Germinal center (tissue), 1 donor: ENCODE measurements at regions not wholly inside any gene's neighbourhood (a gene's known extent, or its start where the extent isn't known, plus 50 kb on each side); places are given as distances from the start of the nearest gene placed in this dataset.
A peak's percentile ranks its signal among the peaks of the same experiment; 100 is the strongest.

Source experiments
- DNase-seq: peaks from one replicate; pipeline ENCODE4 v3.0.0; 2012; ENCODE audit warnings: mixed read lengths, low spot score

DNA sequence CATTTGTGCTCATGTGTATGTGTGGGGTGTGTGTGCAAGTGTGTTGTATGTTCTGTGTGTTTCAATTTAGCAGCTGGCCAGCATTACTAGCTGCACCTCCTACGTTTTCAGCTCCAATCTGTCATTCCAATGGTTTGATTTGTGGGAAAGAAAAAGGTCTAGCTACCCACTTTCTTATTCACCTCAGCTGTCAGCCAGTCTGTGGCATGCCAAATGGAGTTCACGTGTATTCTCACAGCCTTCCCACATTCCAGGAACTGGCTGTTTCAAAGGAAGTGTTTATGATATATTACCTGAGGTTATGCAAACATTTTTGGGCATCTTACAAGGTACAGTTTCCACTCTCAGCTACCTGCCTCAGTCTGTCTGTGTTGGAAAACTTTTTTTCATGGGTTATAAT lies 220.2 kb upstream of the CPNE8 start:
- no peak for DNase-seq

DNA sequence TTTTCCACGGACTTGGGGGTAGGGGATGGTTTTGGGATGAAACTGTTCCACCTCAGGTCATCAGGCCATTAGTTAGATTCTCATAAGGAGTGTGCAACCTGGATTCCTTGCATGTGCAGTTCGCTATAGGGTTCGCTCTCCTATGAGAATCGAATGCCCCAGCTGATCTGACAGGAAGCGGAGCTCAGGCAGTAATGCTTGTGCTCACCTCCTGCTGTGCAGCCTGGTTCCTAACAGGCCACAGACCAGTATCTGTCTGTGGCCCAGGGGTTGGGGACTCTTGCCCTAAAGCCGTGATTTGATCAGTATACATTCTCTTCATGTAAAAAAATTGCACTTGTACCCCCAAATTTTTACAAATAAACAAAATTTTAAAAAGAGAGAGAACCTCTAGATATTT lies 219.4 kb upstream of the CPNE8 start:
- DNase-seq = no peak

- no peak for DNase-seq
These were observed 218.3 kb upstream of the CPNE8 start for GRCh38 chr12:39123580-39124253.

- no peak for DNase-seq
These were observed 217.3 kb upstream of the CPNE8 start for GRCh38 chr12:39122562-39123204.

GRCh38 chr12:39116861-39117260 lies 211.5 kb upstream of the CPNE8 start:
- DNase-seq = no peak

DNA sequence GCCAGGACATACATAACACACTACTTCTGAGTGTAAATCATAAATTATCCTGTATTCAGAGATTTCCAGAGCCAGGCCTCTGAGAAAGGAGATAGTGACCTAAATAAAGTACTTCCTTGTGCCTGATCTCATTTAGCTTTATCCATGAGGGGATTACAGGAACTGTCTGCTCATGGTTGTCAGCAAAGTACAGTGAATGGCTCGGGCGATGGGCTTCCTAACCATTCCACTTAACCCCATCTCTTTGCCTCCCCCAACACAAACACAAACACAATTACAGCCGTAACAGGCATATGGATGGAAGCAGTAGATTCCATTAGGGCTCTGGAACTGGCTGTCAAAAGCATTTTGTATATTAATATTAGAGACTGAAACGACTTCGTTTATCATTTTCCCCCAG lies 206.7 kb upstream of the CPNE8 start:
- no peak for DNase-seq

- no peak for DNase-seq
These were observed 199.7 kb upstream of the CPNE8 start for GRCh38 chr12:39105111-39105510.

DNA sequence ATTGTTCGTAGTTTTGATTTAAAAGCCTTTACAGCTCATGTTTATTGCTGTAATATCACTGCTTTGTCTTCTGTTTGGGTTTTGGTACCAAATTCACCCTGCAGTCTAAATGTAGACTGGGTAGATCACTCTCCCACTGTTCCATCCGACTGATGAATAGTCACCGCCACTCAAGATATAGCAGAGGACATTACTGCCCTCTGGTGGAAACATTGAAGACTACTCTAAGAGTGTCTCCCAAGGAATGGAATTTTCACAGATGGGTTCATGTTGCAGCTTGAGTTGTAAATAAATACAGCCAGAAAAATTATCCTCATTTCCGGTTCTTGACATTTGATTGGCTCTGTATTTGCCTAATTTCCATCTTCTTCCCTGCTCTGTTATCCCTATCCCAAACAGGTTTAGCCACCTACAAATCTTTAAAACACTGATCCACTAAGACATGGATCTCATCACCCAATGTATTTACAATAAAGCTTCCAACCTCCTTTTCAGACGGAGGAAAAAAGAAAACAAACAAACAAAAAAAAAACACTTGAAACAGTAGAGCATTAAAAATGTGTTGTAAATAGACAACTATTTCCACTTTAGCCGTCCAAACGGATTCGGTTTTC lies 198.3 kb upstream of the CPNE8 start:
- DNase-seq = peak; percentile 30

DNA sequence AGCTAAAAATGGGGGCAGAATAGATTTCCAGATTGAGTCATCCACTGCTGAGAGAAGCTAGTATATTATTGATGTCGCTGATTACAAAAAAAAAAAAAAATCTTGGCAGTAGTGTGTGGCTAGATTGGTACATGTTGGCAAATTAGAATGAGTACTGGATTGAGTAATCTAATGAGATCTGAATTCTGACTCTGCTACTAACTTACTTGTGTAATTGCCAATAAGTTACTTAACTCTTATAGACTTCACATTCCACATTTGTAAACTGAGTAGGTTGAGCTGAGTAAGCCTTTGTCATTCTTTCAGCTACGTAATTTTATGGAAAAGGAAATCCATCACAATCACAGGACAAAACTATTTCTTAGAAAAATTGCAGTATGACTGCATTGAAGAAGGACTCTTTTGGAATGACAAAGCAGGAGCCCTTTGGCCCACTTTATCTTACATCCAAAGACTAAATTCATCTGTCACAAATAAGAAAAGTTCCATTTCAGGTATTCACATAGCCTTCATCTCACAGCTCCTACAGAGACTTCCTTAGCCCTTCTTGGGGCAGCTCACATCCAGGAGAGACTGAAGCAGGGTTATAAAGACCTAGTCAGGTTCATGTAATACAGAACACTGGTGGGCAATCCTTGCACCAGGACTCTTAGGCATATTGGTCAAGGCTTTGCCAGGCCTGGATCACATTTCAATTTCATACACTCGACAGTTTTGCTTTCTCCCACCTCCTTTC lies 197.3 kb upstream of the CPNE8 start:
- DNase-seq = no peak

GRCh38 chr12:39095636-39096330 lies 190.4 kb upstream of the CPNE8 start:
- DNase-seq = no peak

- no peak for DNase-seq
These were observed 176.5 kb upstream of the CPNE8 start for GRCh38 chr12:39081910-39082309.

- DNase-seq = no peak
These were observed 171.8 kb upstream of the CPNE8 start for GRCh38 chr12:39077226-39077625.

DNA sequence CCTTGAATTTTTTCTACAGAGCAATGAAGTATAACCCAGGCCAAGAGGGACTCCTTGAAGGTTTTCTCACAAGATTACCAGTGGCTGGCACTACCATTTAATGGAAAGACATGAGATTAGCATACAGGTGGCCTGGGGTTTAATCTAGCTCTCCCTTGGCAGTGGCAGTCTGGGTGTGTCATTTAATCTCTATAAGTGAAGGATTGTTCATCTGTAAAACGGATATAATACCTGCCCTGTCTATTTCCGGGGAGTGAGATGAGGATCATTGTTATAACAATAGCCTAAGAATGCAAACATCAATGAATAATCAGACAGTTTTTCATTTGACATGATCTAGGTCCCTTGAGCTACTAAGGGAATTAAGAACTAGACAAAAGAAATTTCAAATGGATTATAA lies 168.7 kb upstream of the CPNE8 start:
- DNase-seq = no peak

DNA sequence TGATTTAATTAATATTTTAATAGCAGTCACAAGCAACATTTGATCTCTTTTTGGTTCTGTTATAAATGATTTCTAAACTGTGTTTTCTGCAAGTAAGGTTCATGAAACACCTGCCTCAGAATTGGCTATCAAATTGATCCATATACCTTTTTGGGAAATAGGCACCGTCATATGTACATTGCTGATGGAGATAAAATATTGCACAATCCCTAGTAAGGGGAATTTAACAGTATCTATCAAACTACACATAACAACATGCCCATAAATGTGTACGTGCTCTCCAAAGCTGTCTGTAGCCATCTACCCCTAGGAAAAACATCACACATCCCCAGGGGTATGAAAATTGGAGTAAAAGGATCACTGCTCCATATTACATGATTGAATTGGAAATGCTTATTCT lies 167.3 kb upstream of the CPNE8 start:
- DNase-seq = no peak

- DNase-seq = no peak
These were observed 166.2 kb upstream of the CPNE8 start for GRCh38 chr12:39071611-39072010.

DNA sequence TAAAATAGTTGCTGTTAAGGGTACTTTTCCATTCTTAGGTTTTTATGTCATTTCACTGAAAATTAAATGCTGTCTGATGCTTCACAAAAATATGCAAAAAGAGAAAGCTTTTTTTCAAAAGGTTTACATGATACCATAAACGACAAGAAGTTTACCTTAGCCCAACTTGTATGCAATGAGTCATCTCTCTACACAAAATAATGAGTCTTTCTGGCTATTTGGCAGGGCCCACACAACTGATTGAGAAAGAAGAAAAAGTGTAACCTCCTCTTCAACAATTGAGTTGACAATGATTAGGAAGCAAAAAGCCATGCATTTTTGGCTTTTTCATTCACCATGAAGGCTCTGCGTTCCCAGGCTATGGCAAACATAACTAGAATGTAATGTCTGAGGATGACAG lies 165.4 kb upstream of the CPNE8 start:
- no peak for DNase-seq

DNA sequence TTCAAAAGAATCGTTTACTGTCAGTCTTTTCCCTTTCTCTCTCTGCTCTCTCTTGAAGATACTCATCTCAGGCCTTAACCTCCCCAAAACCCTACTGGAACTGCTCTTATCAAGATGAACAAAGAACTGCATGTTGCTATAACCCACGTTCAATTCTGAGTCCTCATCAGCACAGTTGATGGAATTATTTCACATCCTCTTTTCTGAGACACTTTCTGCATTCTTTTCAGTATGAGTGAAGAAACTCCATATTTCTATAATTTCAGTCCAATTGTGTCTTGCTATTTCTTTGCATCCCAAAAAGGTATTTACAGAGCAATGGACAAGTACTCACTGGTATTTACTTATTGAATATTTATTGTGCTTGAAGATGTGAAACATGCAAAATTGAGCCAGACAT lies 160.1 kb upstream of the CPNE8 start:
- no peak for DNase-seq

DNA sequence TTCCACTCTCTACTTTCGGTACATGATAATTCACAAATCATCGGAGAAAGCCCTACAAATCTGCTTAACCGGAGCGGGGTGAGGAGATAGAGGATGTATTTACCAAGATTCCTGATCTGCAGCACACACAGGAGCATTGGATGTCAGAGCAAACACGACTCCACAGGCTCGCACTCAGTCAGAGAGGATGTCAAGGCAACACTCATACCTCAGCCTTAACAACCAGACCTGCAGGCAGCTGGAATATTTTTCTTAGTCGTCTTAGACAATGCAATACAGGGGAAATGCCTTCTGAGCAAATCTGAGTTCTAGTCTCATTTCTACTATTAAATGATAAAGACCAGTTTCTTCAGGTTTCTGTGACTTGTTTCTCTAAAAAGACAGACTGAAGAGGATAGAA lies 159.3 kb upstream of the CPNE8 start:
- no peak for DNase-seq

DNA sequence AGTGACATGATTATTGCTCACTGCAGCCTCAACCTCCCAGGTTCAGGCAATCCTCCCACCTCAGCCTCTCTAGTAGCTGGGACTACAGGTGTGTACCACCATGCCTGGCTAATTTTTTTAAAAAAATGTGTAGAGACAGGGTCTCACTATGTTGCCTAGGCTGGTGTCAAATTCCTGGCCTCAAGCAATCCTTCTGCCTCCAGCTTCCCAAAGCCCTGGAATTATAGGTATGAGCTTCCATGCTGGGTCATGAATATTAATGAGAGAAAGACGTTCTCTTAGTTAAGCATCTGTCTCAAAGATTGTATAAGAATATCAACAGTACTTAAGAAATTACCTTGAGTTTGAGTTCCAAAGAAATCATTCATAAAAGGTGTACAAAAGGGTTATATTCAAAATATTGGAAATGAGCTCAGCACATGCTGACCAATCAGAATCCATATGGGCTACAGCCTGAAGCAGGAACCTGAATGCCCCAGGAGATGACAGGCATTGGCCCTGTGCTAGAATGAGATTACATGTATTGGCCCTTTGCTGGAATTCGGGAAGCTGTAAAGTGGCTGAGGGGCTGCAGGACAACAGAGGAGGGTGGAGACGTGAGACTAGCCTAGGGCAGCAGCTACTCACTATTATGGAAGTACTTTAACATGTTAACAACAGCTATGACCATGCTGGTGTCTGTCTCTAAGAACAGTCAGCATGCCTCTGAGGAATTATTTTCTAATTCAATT lies 157.0 kb upstream of the CPNE8 start:
- DNase-seq = no peak

GRCh38 chr12:39061576-39061975 lies 156.2 kb upstream of the CPNE8 start:
- no peak for DNase-seq

DNA sequence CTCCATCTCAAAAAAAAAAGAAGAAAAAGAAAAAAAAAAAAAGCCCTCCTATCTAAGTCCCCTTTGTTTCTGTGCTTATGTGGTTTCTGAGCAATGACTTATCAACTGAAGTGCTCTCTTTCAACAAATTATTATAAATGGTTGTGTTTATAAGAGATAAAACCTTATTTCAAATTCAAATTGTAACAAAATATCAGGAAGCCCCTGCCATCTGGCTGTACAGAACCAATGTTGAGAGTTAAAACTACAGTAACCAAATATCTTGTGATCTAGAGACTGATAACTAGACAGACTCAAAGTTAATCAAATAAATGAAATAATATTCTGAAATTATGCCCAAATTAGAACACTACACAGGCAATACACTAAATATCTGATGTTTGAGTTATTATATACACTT lies 143.0 kb upstream of the CPNE8 start:
- no peak for DNase-seq
